Hindlimb muscle (tissue), 1 donor: ENCODE measurements at regions not wholly inside any gene's neighbourhood (a gene's known extent, or its start where the extent isn't known, plus 50 kb on each side); places are given as distances from the start of the nearest gene placed in this dataset.

ENCODE experiments used
- DNase-seq: peaks from one replicate; pipeline ENCODE4 v3.0.0-alpha.2; 2013

DNA sequence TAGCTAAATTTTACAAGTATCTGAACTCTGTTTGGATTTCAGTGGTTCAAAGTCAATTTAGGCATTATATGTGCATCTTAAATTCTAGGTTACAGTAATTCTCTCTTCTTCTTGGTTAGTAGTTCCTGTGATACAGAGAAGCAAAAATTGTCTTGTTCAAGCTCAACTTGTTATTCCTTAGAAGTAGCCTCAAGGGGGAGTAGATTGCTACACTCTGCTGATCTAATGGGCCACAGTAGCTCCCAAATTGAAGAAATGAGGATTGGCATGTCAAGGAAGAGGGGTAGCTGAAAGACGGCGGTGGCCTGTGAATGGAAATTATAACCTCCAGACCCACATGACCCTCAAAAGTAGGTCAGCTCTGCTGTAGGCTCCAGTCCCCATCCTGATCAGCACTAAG, 334.7 kb downstream of the HRH4 start:
- no peak for DNase-seq

DNA sequence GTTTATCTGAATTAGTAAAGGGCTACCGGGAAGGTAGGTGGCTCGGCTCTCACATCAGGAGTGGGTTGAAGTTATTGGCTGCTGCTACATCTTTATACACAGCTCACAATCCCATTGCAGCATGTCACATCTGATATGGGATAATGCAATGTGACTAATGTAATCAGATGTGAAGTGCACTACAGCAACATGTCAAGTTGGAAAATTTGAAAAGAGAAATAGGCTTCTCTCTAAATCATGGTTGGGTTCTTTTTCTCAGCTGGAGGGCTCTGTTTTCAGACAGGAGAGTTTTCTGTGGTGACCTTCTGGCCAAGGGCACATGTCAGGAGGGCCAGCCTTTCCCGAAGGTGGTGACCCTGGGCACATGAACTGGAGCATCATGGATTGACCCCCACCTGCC, 337.5 kb downstream of the HRH4 start:
- DNase-seq, result no peak

DNA sequence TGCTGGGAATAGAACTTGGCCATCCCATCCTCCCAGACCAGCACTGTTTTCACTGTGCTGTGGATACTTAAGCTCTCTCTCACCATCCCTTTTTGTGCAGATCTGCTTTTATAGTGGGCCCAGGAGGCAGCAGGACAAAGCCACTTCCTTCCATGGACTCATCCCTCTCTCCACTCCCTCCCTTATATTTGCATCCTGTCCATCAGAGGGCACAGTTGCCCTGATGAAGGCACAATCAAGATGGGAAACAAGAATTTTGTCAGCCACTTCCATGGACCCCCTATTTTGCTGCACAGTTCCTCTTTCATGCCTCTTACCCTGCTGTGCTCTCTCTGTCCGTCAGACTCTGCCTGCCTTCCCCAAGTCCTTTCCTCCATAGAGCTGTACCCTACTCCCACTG, 338.7 kb downstream of the HRH4 start:
- DNase-seq, result no peak

DNA sequence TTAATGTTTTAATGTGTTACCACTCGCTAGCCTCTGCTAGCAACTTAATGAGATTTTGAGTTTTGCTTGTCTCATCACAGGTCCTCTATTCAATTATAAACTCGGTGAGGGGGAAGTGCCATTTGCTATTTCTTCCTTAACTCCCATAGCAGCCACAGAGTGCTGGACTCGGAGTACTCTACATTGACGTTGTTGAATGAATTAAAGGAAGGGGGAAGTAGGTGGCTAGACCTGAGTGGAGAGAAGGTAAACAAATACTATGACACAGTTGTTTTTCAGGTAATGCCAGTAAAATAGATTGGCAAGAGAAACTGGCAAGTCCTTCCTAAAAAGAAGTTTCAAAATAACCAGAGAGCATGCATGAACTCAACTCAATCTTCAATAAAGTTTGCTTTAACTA, 339.3 kb downstream of the HRH4 start:
- no peak for DNase-seq

DNA sequence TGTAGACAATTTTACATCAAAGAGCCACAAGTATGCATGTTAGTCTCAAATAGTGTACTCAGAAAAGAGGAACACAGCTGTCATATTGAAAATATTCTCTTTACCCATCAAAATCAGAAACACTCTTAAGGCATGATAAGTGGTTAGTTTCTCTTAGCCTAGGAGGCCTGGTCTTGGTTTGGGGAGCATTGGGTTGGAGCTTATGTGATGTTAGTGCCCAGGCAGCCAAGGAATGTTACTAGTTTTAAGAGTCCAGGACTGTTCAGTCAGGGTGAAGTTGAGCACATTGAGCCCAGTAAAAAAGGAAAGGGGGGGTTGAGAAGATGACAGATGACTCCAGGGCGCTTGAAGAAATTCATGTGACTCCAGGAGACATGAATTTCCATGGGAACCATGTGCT, 340.6 kb downstream of the HRH4 start:
- DNase-seq, result no peak

DNA sequence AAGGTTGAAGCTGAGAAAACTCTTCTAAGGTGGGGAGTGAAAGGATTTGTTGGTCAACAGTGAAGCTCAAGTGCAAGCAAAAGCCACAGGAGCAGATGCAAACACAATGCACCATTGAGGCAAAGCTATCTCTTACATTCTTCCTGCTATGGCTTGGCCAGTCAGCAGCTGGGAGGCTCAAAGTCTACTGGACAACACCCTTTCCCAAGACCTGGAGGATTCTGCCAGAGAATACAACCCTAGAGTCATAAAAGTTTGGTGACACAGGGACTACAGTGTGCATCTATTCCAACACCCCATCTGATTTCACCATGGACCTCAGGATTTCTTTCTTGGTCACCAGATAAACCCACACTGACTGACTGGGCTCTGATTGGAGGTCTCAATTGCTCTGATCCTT, 342.0 kb downstream of the HRH4 start:
- DNase-seq, result no peak

DNA sequence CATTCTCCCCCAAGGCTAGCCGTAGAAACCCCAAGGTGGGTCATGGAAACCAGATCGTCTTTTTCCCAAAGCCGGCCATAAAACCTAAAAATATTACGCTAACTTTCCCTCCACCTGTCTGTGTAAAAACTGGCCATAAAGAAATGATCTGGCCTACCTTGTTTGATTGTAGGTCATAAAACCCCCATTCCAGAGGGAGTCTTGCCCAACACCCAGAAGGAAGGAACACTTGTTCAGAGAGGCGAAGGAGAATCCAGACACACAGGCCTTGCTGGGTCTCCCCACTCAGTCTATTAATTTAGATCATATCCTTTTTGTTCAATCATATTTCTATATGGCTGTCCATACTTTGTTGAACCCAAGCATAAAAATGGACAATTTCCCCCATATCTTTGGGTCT, 344.7 kb downstream of the HRH4 start:
- no peak for DNase-seq

DNA sequence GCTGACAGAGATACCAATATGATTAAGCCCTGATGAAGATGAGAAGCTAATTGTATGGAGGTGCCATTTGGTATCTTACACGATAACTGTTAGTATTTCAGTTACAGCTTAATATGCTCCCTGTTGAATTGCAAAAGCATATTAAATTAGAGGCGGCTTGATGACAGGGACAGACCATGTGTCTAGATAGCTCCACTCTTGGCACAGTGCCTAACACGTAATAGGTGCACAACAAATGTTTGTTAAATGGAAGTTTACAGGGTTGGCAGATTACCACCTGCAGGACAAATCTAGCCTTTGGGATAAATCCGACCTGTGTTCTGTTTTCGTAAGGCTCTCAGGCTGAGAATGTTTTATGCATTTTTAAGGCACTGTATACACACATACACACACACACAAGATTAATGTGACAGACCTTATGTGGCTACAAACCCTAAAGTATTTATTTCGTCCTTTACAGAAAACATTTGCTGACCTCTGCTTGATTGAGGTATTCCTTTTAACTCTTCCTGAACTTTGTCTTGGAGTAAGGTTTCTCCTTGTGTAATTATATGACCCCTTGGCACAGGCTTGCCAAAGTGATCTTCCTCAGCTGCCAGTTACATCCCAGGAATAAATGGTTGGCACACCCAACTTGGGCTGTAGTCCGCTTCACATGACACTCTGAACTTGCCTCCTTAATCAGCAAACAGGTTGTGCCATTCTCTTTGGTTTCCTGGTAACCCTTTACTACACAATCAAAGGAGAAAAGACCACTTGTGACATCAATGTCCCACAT, 348.9 kb downstream of the HRH4 start:
- DNase-seq, result no peak

DNA sequence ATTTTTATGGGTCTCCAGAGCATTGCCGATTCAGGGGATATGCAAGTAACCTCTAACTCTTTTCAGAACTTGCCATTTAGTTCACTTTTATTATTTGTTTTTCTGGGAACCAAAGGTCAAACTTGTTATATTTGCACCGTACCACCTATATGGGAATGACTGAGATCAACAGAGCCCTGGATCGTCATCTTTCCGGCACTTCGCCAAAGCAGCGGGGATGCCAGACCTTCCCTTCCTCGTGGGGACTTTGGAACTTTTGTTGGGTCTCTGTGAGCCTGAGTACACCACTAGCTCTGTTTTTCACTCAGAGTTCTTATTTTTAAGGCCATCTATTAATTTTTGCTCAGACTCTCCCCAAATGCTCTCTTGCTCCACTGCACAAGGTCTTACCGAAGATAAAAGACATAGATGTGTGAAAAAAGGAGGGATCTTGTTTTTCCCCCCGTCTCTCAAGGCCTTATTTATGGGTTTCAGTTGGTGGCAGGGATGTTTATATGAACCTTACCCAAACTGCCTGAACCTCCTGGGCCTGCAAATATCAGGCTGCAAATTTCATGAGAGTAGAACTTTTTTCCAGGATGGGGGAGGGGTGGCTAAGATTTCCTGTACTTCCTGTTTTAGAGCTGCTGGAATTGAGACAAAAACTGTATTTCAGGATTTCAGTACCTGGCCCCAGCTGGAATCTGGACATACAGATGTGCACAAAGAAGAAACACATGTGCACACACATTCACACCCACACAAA, 350.3 kb downstream of the HRH4 start:
- DNase-seq, result no peak

DNA sequence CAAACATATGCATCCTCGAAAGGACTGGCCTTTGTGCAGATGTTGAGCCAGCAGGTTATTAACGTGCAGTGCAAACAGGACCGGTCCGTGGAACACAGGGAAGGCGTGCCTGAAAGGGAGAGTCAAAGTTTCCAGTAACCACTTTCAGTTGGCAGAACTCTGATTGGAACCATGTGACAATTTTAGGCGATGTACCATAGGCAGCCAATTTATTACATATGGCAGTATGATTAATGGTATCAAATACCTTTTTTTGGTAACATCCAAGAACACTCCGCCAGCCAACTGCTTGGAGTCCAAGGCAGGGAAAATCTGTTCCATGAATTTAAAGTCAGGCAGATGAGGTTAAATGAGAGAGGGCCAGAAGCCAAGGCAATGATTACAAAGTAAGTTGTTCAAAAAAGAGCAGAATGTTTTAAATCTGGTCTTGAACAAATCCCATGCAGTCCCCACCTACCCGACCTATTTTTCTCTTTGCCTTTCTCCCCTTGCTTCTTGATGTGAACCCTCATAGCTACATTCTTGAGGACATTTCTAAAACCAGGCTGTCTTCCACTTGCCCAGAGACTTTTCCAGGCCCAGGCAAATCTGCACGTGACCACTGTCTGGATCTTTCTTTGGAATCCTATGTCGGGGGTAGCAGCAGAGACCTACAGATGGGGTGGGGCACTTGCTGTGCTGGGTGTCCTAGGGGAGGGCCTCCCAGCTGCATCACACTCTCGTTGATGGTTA, 351.7 kb downstream of the HRH4 start:
- DNase-seq, result peak; percentile 79

DNA sequence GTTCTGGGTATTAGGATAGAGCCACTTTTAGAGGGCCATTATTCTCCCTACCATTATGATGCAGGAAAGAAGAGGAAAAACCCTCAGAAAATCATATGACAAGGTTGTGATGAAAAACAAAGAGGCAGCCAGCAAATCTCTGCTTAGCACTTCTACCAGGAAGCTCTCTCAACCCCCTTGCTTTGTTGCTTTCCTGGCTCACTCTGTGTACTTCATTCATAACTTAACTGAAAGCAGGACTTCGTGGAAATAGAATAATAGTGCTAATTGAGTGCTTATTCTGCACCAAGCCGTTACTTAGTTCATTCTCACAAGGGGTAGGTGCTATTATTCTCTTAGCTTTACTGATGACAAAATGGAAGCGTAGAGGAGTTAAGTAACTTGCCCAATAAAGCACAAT, 354.1 kb downstream of the HRH4 start:
- no peak for DNase-seq

DNA sequence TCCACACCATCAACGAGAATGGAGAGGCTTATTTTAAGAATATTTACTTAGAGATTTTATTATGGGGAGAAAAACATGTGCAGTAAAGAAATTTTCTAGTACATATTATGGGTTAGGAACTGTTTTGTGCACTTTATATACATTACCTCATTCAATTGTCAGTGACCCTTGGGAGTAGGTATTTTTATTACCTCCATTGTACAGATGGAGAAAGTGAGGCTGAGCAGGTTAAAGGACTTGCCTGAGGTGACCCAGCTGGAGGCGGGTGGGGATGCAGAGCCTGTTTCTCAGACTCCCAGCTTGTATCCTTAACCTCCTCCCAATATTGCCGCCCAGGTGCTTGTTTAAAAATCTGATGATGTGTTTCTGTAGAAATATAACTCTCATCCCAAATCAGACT, 356.7 kb downstream of the HRH4 start:
- no peak for DNase-seq

DNA sequence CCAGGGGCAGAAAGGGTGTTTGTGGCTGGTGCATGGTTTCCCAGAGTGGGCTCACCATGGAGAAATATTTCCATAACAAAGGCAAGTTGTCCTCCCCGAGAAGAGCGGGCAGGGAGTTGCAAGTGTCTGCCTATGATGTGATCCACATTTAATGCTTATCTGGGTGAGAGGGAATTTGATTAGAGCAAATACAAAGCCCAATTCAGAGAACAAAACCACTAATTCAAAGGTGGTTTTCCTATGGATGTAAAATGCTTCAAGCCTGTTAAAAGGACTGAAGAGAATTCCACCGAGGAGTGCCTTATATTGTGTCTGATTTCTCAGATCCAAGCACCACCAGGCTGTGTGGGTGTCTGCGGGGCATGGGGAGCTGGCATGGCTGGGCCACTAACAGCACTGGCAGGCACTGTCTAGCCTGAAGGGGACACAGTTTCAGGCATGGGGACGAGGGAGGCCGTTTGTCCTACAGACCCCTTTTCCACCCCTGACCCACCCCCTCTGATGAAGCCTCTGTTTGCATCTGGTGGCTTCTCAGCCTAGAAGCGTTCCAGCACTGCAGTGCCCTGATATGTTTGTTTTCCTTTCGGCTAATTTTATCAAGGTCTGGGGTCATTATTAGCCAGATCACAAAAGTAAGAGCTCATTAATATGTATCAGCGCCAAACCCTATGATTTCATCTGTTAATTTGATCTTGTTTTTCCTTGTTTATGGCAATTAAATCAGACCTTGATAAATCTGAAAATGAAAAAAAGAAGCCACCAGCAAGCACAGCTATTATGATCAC, 357.3 kb downstream of the HRH4 start:
- DNase-seq, result no peak

DNA sequence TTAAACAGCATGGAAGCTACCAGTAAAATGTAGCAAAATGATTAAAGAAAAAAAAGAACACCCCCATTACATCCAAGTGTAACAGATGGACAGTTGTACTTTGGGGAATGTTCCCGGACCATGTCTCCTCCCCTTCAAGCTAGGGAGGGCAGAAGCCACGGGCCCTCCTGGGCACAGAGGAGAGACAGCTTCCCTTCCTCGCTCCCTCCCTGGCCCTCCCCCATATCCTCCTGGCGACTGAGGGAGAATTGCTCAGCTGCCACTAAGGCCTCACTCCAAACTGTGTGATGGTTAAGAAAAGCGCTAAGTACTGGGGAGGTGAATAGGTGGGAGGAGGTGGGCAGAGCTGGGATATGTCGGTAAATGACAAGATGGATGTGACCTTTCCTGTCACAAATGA, 358.0 kb downstream of the HRH4 start:
- DNase-seq, result no peak

DNA sequence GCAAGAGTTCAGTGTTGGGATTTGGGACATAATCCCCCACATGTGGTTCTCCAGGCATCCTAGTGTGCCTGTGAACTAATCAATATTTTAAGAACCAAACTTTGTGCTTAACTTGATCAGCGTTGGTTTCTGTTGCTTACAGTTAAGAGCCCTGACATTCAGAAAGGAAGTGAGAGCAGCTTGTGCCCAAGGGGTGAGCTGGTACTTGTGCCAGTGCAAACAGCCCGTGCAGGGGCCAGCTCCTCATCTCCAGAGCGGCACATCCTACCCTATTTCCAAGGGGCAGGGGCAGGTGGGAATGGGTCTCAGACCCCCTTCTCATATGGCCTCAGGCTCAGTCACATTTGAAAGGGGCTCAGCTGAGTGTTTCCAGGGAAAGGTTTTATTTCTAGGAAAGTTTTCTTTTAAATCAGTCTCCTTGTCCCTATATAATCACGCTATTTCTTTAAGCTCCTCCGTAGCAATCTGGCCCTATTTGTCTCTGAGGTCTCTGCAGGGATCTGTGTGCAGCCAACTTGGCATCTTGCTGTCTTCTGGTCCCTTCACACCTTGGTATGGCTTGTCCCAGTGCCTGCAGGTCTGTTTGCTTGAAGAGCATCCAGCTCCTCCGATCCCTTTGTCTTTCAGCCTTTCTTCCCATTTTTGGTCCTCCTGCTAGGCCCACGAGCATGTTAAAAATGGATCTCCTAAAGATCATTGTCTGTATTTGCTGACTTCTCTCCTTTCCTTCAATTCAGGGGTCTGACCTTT, 358.9 kb downstream of the HRH4 start:
- no peak for DNase-seq

DNA sequence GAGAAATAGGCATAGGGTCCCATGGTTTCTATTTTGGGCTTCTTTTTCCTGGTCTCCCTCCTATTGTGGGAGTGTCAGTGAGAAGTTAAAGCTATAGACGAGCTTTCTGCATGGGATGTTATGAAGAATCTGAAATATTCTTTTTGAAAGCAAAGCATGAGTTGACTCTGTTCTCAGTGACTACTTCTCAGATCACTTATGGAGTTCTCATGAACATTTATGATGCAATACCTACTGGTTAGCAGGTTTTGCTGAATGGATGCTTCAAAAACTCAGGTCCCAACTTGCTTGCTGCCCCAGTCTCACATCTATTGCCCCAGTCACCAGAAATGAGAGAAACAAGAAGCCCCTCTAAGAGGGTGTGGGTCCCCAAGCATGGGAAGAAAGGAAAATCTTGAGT, 365.0 kb downstream of the HRH4 start:
- no peak for DNase-seq

DNA sequence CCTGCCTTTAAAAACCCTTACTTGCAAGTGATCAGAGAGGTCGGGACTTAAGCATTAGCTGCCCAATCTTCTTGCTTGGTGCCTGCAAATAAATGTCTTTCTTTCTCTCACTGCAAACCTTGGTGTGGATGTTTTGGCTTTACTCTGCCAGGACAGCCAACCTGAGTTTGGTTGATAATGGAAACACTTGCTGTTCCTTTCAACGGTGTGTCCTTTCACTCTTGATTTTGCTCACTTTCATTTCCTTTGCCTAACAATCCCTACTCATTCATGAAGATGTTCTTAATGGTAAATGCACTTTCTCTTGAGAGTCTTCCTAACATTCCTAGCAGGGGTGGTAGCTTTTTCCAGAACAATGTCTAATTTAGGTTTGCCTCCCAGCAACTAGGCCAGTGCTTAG, 366.2 kb downstream of the HRH4 start:
- no peak for DNase-seq

DNA sequence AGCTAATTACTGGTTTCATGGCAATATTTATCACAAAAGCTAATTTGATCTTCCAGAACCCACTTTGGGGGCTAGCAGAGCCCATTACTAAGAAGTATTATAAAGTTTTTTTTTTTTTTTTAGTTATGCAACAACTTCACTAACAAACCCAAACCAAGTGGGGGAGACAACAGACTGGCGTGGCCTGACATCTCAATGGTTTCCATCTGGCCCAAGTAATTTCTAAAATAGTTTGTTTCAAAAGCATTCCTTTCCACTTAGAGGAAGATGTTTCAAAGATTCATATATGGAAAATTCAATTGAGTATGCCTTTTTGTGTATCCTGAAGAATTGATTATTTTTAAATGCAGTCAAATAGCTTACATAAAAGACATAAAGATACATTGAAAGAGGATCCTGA, 367.1 kb downstream of the HRH4 start:
- peak; percentile 41 for DNase-seq

DNA sequence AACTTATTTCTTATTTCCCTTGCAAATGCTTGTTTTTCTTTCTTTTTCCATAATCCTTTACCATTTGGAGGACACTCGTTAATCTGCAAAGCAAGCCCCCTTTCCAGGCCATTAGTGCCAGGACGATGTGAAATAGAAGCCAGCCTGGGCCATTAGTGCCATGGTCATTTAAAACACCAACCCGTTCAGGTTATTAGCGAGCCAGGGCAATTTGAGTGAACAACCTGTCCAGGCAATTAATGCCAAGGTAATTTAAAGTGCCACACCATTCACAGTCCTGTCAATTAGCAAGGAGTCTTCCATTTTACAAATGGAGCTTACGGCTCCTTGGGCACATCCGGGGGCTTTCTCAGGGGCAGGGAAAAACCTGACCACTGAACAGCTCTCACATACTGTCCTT, 370.6 kb downstream of the HRH4 start:
- DNase-seq, result no peak

DNA sequence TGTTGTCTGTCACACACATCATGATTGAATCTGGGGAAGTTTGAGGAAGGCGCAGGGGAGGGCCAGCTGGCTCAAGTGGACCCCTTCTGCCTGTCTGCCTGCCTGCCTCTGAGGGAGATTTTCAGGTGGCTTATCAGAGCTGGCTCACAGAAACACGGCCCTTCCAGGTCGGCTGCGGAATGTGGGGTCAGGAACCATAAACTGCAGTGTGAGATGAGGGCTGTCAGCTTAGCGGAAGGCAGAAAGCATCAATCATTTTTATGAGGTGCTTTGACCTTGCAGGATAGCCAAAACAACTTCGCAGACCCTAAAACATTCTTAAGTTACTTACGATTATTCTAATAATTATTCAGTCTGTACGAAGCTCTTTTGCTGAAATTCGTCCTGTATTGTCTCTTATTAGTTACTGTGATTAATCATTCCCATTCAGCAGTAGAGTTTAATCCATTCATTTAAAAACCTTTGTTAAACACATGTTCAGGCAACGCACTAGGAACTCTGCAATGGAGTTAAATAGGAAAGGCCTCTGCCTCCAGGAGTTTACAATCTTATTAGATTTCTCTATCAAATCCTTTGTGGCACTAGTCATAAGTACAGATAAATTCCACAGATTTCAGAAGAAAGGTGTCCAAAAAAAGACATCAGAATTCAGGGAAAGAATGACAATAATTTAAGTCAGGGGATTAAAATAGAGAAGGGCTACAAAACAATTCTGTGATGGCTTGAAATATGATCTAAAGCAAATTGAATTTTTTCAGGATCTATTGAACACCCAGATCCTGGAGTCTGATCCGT, 371.6 kb downstream of the HRH4 start:
- DNase-seq, result no peak

DNA sequence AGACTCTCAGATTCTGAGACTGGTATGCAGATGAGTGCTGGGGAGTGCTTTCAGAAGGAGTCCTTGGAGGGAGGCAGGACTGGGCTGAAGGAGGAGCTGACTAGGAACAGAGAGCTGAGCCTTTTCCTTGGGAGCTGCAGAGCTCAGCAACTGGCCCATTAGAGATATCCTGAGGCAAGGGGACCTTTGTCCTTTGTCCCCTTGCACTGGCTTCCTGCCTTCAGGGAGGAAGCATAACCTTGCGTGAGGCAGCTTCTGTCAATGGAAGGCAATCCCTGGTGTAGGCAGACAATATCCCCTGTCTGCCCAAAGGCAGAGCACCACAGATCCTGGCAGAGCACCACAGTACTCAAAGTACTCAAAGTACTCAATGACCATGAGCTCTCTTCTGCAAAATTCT, 375.3 kb downstream of the HRH4 start:
- DNase-seq, result no peak
